ENCODE measurements at regions not wholly inside any gene's neighbourhood (a gene's known extent, or its start where the extent isn't known, plus 50 kb on each side); places are given as distances from the start of the nearest gene placed in this dataset.

- dilution Hi-C loops (cut with MboI; ENCODE audit: extremely low pct_ligation_motif_present, low sequenced_read_pairs) (no loop called here), intact Hi-C loops (cut with micrococcal nuclease) (no loop called here)
- no peak overlapping the region for H3K27ac ChIP-seq (ENCODE audit: insufficient read depth, low read depth, low read length)
- H3K9me3 ChIP-seq (replicated peaks; ENCODE audit: control insufficient read depth, insufficient read depth, low read length), result no peaks in the 10 kb centered on the region
- H3K79me2 ChIP-seq (ENCODE audit: control insufficient read depth, insufficient read depth, low read length), result no peaks in the 10 kb centered on the region
- H3K9me1 ChIP-seq (replicated peaks; ENCODE audit: control insufficient read depth, extremely low read depth, insufficient read depth, low read length), result no peaks in the 10 kb centered on the region
- no peak overlapping the region for H3K4me3 ChIP-seq (replicated peaks in 1 of 3; ENCODE audit: insufficient read depth in 1 of 3, low read depth in 1 of 3, low read length in 3 of 3)
- H3K4me2 ChIP-seq (ENCODE audit: insufficient read depth, low read length), result no peak overlapping the region
- FAIRE-seq (no peak), DNase-seq (ENCODE audit: low read depth, low spot score) (no peak)
- CTCF ChIA-PET, result no interaction called here
- POLR2A ChIA-PET, result no interaction called here
- no peaks in the 10 kb centered on the region for H4K20me1 ChIP-seq (replicated peaks; ENCODE audit: control insufficient read depth, extremely low read depth, insufficient read depth, low read length)
- BruUV-seq (replicated peaks), result no TSS peak
- no peak overlapping the region for H2AFZ ChIP-seq (ENCODE audit: low read depth, low read length)
- no peaks in the 10 kb centered on the region for H3K4me1 ChIP-seq (ENCODE audit: control insufficient read depth, extremely low read depth, insufficient read depth, low read length)
- H3K36me3 ChIP-seq (ENCODE audit: control insufficient read depth in 2 of 2, extremely low read depth in 1 of 2, insufficient read depth in 2 of 2, low read length in 2 of 2), result no peaks in the 10 kb centered on the region
- no peak overlapping the region for H3K9ac ChIP-seq (replicated peaks; ENCODE audit: extremely low read depth, insufficient read depth, low read length)
- TF ChIP-seq JUN (IDR thresholded peaks at IDR 0.05; ENCODE audit: borderline replicate concordance, insufficient read depth, insufficient read length, low read depth) (no peak), MAX (IDR thresholded peaks at IDR 0.05; ENCODE audit: insufficient read depth, insufficient read length) (no peak), EZH2 (IDR thresholded peaks at IDR 0.05; ENCODE audit: borderline replicate concordance, low read depth, low read length, severe bottlenecking) (no peak), POLR2A (IDR thresholded peaks at IDR 0.05; ENCODE audit: low read depth, low read length) (no peak), FOS (IDR thresholded peaks at IDR 0.05; ENCODE audit: borderline replicate concordance, insufficient read depth, low read length) (no peak), CTCF (IDR thresholded peaks at IDR 0.05; ENCODE audit: extremely low read depth in 1 of 2, insufficient read depth in 1 of 2, low read depth in 1 of 2, low read length in 2 of 2) (no peak), GATA2 (IDR thresholded peaks at IDR 0.05; ENCODE audit: insufficient read depth, insufficient read length, low read depth, low read length) (no peak), MYC (IDR thresholded peaks at IDR 0.05; ENCODE audit: low read depth, low read length) (no peak)
- H3K27me3 ChIP-seq (ENCODE audit: control insufficient read depth in 2 of 2, insufficient read depth in 2 of 2, low read length in 2 of 2), result peaks cover 10 to 12% of the 10 kb centered on the region in 2 experiments
Observed at GRCh38 chr16:55057866-55058265, 127.2 kb downstream of the IRX5 start.

Data from endothelial cell of umbilical vein (primary cell).